ENCODE measurements at regions not wholly inside any gene's neighbourhood (a gene's known extent, or its start where the extent isn't known, plus 50 kb on each side); places are given as distances from the start of the nearest gene placed in this dataset.
"Not testable (repeated sequence)": the region's sequence is repeated elsewhere in the genome, so short reads cannot be mapped to it uniquely, and the experiment has no call there.

DNA sequence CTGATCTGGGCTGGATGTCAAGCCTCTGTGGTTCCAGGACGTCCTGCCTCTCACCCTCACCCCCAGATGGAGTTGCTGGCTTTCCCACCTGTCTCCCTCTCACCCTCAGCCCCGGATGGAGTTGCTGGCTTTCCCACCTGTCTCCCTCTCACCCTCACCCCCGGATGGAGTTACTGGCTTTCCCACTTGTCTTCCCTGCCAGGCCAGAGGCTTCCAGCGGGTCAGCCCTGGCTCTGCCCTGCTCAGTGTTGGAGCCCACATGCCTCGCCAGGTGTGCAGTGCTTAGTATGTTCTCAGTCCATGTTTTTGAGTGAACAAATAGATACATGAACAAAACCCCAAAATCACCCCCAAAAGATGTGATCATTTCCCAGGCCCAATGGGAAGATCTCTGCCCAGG lies 127.6 kb downstream of the LRRC37A3 start:
- TF ChIP-seq, protein P1, sequence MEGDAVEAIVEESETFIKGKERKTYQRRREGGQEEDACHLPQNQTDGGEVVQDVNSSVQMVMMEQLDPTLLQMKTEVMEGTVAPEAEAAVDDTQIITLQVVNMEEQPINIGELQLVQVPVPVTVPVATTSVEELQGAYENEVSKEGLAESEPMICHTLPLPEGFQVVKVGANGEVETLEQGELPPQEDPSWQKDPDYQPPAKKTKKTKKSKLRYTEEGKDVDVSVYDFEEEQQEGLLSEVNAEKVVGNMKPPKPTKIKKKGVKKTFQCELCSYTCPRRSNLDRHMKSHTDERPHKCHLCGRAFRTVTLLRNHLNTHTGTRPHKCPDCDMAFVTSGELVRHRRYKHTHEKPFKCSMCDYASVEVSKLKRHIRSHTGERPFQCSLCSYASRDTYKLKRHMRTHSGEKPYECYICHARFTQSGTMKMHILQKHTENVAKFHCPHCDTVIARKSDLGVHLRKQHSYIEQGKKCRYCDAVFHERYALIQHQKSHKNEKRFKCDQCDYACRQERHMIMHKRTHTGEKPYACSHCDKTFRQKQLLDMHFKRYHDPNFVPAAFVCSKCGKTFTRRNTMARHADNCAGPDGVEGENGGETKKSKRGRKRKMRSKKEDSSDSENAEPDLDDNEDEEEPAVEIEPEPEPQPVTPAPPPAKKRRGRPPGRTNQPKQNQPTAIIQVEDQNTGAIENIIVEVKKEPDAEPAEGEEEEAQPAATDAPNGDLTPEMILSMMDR (conservative IDR thresholded peaks at IDR 0.05 in 1 of 2, IDR thresholded peaks at IDR 0.05 in 1 of 2; ENCODE audit: extremely low read depth in 1 of 2, insufficient read depth in 1 of 2, low read depth in 1 of 2, low read length in 2 of 2): not testable (repeated sequence)
- TF ChIP-seq EZH2 (IDR thresholded peaks at IDR 0.05; ENCODE audit: borderline replicate concordance, low read length): not testable (repeated sequence)

Measured in mammary epithelial cell (primary cell).